ENCODE measurements at regions not wholly inside any gene's neighbourhood (a gene's known extent, or its start where the extent isn't known, plus 50 kb on each side); places are given as distances from the start of the nearest gene placed in this dataset.

GRCh38 chr3:69646287-69647067, 92.8 kb upstream of the MITF start:
- CTCF ChIA-PET = interaction anchor here (0.8 kb wide), 1 partner anchor 236 kb away, joined by 4 read pairs; no protein-coding TSS in a partner anchor
- no peak overlapping the region for H3K4me2 ChIP-seq (ENCODE audit: insufficient read depth, low read length)

More at GRCh38 chr3:69646287-69647067, 92.8 kb upstream of the MITF start:
- Histone ChIP-seq H3K27me3 (ENCODE audit: control insufficient read depth in 2 of 2, insufficient read depth in 2 of 2, low read length in 2 of 2) (no peaks in the 10 kb centered on the region), H2AFZ (ENCODE audit: low read depth, low read length) (no peak overlapping the region), H3K36me3 (ENCODE audit: control insufficient read depth in 2 of 2, extremely low read depth in 1 of 2, insufficient read depth in 2 of 2, low read length in 2 of 2) (no peaks in the 10 kb centered on the region), H3K79me2 (ENCODE audit: control insufficient read depth, insufficient read depth, low read length) (no peaks in the 10 kb centered on the region), H3K9me3 (replicated peaks; ENCODE audit: control insufficient read depth, insufficient read depth, low read length) (no peaks in the 10 kb centered on the region), H3K9me1 (replicated peaks; ENCODE audit: control insufficient read depth, extremely low read depth, insufficient read depth, low read length) (no peaks in the 10 kb centered on the region), H3K27ac (ENCODE audit: insufficient read depth, low read depth, low read length) (no peak overlapping the region), H3K4me3 (replicated peaks in 1 of 3; ENCODE audit: insufficient read depth in 1 of 3, low read depth in 1 of 3, low read length in 3 of 3) (no peak overlapping the region), H4K20me1 (replicated peaks; ENCODE audit: control insufficient read depth, extremely low read depth, insufficient read depth, low read length) (no peaks in the 10 kb centered on the region), H3K9ac (replicated peaks; ENCODE audit: extremely low read depth, insufficient read depth, low read length) (no peak overlapping the region), H3K4me1 (ENCODE audit: control insufficient read depth, extremely low read depth, insufficient read depth, low read length) (peaks cover 28% of the 10 kb centered on the region)
- POLR2A ChIA-PET = no interaction called here
- dilution Hi-C loops (cut with MboI; ENCODE audit: extremely low pct_ligation_motif_present, low sequenced_read_pairs) (no loop called here), intact Hi-C loops (cut with micrococcal nuclease) (no loop called here)
- FAIRE-seq = no peak
- no TSS peak for BruUV-seq (replicated peaks)
- DNase-seq (ENCODE audit: low read depth, low spot score) = no peak
- TF ChIP-seq EZH2 (IDR thresholded peaks at IDR 0.05; ENCODE audit: borderline replicate concordance, low read depth, low read length, severe bottlenecking) = no peak
- TF ChIP-seq FOS (IDR thresholded peaks at IDR 0.05; ENCODE audit: borderline replicate concordance, insufficient read depth, low read length) = no peak
- no peak for TF ChIP-seq CTCF (IDR thresholded peaks at IDR 0.05; ENCODE audit: extremely low read depth in 1 of 2, insufficient read depth in 1 of 2, low read depth in 1 of 2, low read length in 2 of 2)
- TF ChIP-seq POLR2AphosphoS5 (IDR thresholded peaks at IDR 0.05; ENCODE audit: insufficient read depth, low read depth, low read length) = no peak
- TF ChIP-seq JUN (IDR thresholded peaks at IDR 0.05; ENCODE audit: borderline replicate concordance, insufficient read depth, insufficient read length, low read depth) = no peak

All from endothelial cell of umbilical vein (primary cell).